DND-41 (cell line): ENCODE measurements at regions not wholly inside any gene's neighbourhood (a gene's known extent, or its start where the extent isn't known, plus 50 kb on each side); places are given as distances from the start of the nearest gene placed in this dataset.

ENCODE experiments used
- ATAC-seq: fragments of 200-7000 bp; cut with Tn5 transposase; 3 replicates; pipeline ENCODE4 v1.9.1; 2021; ENCODE audit warnings: low read depth; ENCODE audit not compliant: insufficient read depth
- DNase-seq: peaks from one replicate; pipeline ENCODE4 v3.0.0-alpha.2; 2020
- H2AFZ ChIP-seq: 2 replicates; pipeline ENCODE4 v1.6.0; 2012; ENCODE audit warnings: low read depth, low read length
- H3K27ac ChIP-seq: 2 replicates; pipeline ENCODE4 v1.5.1; 2012; ENCODE audit warnings: low read length, inconsistent platforms
- H3K27me3 ChIP-seq: fragments of 200-600 bp; sonication (generic); 2 replicates; pipeline ENCODE4 v1.6.0; 2012; ENCODE audit warnings: low read length, mild to moderate bottlenecking, inconsistent platforms; ENCODE audit not compliant: insufficient read depth, poor library complexity
- H3K36me3 ChIP-seq: 2 replicates; pipeline ENCODE4 v1.5.1; 2012; ENCODE audit warnings: low read length, inconsistent platforms; ENCODE audit not compliant: insufficient read depth
- H3K4me1 ChIP-seq: 2 replicates; pipeline ENCODE4 v1.5.1; 2012; ENCODE audit warnings: mild to moderate bottlenecking, low read length; ENCODE audit not compliant: insufficient read depth
- H3K4me2 ChIP-seq: 2 replicates; pipeline ENCODE4 v1.6.0; 2012; ENCODE audit warnings: mild to moderate bottlenecking, moderate library complexity, low read length, inconsistent platforms; ENCODE audit not compliant: insufficient read depth
- H3K4me3 ChIP-seq, 2 experiments: fragments of 200-600 bp in 1 of 2; shearing (Covaris generic) in 1 of 2; 2 replicates each; pipeline ENCODE4 v1.5.1; 2012 to 2016; ENCODE audit warnings: inconsistent platforms in 2 of 2, low read length in 2 of 2, mild to moderate bottlenecking in 2 of 2, low read depth in 1 of 2, moderate library complexity in 1 of 2
- H3K79me2 ChIP-seq: 2 replicates; pipeline ENCODE4 v1.6.0; 2012; ENCODE audit warnings: low read length, inconsistent platforms; ENCODE audit not compliant: insufficient read depth
- H3K9ac ChIP-seq: 2 replicates; pipeline ENCODE4 v1.6.0; 2012; ENCODE audit warnings: low read depth, mild to moderate bottlenecking, inconsistent platforms, low read length, moderate library complexity
- H3K9me3 ChIP-seq: 2 replicates; pipeline ENCODE4 v1.5.1; 2012; ENCODE audit warnings: low read length, moderate library complexity, mild to moderate bottlenecking, inconsistent platforms; ENCODE audit not compliant: insufficient read depth, severe bottlenecking
- H4K20me1 ChIP-seq: 2 replicates; pipeline ENCODE4 v1.6.0; 2012; ENCODE audit warnings: low read length; ENCODE audit not compliant: insufficient read depth
- EZH2 ChIP-seq: IDR thresholded peaks from 3 replicates; pipeline ENCODE4 v1.6.1; 2012; ENCODE audit warnings: borderline replicate concordance, low read depth, mild to moderate bottlenecking, moderate library complexity, low read length, inconsistent platforms; ENCODE audit not compliant: severe bottlenecking
- TF ChIP-seq, protein P1 (sequence below): IDR thresholded peaks from 2 replicates; pipeline ENCODE4 v1.5.1; 2012; ENCODE audit warnings: borderline replicate concordance, low read length, moderate library complexity, mild to moderate bottlenecking; ENCODE audit not compliant: poor library complexity, severe bottlenecking; ENCODE audit errors: extremely low read depth

DNA sequence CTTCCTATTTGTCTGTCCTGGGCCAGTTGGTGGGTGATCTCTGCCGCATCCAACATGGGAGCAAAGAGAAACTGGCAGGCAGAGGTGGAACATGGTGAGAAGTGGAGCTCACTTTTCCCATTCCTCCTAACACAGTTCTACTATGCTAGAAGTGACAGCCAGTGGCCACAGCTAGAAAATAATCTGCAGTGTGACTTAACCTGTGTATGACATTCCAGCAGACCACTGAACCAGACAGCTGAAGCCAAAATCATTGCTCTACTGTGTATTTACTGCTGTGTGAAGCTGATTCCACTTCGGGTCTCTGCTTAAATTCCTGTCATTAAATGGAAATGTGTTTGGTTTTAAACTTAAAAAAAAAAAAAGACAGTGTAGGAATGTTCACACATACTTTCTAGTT lies 523.0 kb downstream of the MTRR start:
- H3K4me2 ChIP-seq, result no peak overlapping the region
- no peak for ATAC-seq

DNA sequence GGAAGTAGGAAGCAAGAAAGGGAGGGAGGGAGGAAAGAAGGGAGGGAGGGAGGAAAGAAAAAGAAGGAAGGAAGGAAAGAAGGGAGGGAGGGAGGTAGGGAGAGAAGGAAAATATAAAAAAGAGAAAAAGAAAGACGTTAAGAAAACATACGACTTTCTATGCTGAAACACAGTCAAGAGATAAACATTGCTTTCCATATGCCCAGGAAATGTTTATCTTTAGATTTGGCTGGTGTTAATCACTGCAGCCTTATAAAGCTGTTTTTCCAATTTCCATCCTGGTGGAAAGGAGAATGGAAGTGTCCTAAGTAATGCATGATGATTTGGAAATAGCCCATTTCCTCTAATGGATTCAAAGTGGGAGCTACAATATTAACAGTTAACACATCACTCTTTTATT lies 524.3 kb downstream of the MTRR start:
- no peak overlapping the region for H2AFZ ChIP-seq
- ATAC-seq (no peak), DNase-seq (no peak)
- no peaks in the 10 kb centered on the region for H3K79me2 ChIP-seq
- no peak overlapping the region for H3K4me3 ChIP-seq
- H3K27me3 ChIP-seq, result peaks cover 6% of the 10 kb centered on the region
- no peaks in the 10 kb centered on the region for H3K9me3 ChIP-seq
- no peak overlapping the region for H3K4me2 ChIP-seq
- no peak overlapping the region for H3K9ac ChIP-seq
- TF ChIP-seq, protein P1, sequence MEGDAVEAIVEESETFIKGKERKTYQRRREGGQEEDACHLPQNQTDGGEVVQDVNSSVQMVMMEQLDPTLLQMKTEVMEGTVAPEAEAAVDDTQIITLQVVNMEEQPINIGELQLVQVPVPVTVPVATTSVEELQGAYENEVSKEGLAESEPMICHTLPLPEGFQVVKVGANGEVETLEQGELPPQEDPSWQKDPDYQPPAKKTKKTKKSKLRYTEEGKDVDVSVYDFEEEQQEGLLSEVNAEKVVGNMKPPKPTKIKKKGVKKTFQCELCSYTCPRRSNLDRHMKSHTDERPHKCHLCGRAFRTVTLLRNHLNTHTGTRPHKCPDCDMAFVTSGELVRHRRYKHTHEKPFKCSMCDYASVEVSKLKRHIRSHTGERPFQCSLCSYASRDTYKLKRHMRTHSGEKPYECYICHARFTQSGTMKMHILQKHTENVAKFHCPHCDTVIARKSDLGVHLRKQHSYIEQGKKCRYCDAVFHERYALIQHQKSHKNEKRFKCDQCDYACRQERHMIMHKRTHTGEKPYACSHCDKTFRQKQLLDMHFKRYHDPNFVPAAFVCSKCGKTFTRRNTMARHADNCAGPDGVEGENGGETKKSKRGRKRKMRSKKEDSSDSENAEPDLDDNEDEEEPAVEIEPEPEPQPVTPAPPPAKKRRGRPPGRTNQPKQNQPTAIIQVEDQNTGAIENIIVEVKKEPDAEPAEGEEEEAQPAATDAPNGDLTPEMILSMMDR, result no peak
- no peak for TF ChIP-seq EZH2
- H3K36me3 ChIP-seq, result no peaks in the 10 kb centered on the region
- no peak overlapping the region for H3K27ac ChIP-seq
- H4K20me1 ChIP-seq, result no peaks in the 10 kb centered on the region
- H3K4me1 ChIP-seq, result no peaks in the 10 kb centered on the region

More for the DNA sequence above, 523.0 kb downstream of the MTRR start:
- Histone ChIP-seq H2AFZ (no peak overlapping the region), H3K36me3 (no peaks in the 10 kb centered on the region), H3K9me3 (no peaks in the 10 kb centered on the region), H4K20me1 (no peaks in the 10 kb centered on the region), H3K27ac (no peak overlapping the region), H3K27me3 (peaks cover 6% of the 10 kb centered on the region), H3K4me3 (no peak overlapping the region), H3K79me2 (no peaks in the 10 kb centered on the region), H3K9ac (no peak overlapping the region), H3K4me1 (no peaks in the 10 kb centered on the region)
- no peak for DNase-seq
- no peak for TF ChIP-seq EZH2
- TF ChIP-seq, protein P1, result no peak

DNA sequence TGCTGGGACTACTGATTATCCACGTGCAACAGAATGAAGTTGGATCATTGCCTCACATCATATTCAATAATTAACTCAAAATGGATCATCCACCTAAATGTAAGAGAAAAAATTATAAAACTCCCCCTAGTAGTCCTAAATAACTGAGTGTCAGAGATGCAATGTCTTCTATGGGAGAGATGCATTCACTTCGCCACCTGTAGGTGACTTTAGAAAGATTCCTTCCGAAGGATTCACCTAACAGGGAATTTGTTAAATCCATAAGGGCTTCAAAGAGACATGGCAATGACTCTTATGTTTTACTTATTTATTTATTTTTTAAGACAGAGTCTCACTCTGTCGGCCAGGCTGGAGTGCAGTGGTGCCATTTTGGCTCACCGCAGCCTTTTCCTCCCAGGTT lies 526.0 kb downstream of the MTRR start:
- H3K4me1 ChIP-seq, result no peaks in the 10 kb centered on the region
- H3K27ac ChIP-seq, result no peak overlapping the region
- no peak overlapping the region for H3K4me2 ChIP-seq
- no peaks in the 10 kb centered on the region for H4K20me1 ChIP-seq
- TF ChIP-seq EZH2, result no peak
- TF ChIP-seq, protein P1, result no peak
- no peaks in the 10 kb centered on the region for H3K79me2 ChIP-seq
- no peak overlapping the region for H3K9ac ChIP-seq
- no peak overlapping the region for H2AFZ ChIP-seq
- H3K27me3 ChIP-seq, result peaks cover 6% of the 10 kb centered on the region
- DNase-seq, result no peak
- no peaks in the 10 kb centered on the region for H3K9me3 ChIP-seq
- no peaks in the 10 kb centered on the region for H3K36me3 ChIP-seq
- no peak overlapping the region for H3K4me3 ChIP-seq
- no peak for ATAC-seq

DNA sequence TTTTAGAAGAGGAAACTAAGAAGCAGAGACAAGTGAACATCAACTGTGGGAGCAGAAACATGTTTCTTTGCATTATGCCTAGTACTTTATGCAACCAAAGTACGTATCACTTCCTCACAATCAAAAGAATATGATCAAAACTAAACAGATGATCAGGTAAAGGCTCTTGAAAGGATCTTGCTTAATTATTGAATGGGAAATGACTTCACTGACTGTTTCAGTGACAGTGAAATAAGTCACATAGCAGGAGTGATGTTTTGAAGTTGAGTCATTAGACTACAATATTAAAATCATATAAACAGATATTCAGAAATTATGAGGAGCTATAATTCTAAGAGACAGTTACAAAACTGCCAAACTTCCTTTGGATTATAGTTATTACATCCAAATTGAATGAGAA lies 527.3 kb downstream of the MTRR start:
- no peaks in the 10 kb centered on the region for H4K20me1 ChIP-seq
- TF ChIP-seq, protein P1, result no peak
- no peak for TF ChIP-seq EZH2
- no peaks in the 10 kb centered on the region for H3K4me1 ChIP-seq
- no peak for ATAC-seq
- H3K27me3 ChIP-seq, result no peaks in the 10 kb centered on the region
- no peaks in the 10 kb centered on the region for H3K9me3 ChIP-seq
- H3K4me3 ChIP-seq, result no peak overlapping the region
- no peak overlapping the region for H3K27ac ChIP-seq
- no peaks in the 10 kb centered on the region for H3K36me3 ChIP-seq
- DNase-seq, result no peak
- H2AFZ ChIP-seq, result no peak overlapping the region
- H3K9ac ChIP-seq, result no peak overlapping the region
- no peak overlapping the region for H3K4me2 ChIP-seq
- H3K79me2 ChIP-seq, result no peaks in the 10 kb centered on the region
